GM12875 (cell line): ENCODE measurements at regions not wholly inside any gene's neighbourhood (a gene's known extent, or its start where the extent isn't known, plus 50 kb on each side); places are given as distances from the start of the nearest gene placed in this dataset.

Experiments used
- H3K4me3 ChIP-seq: one replicate; pipeline ENCODE4 v1.5.1; 2011; ENCODE audit warnings: low read depth, low read length, control low read depth
- CTCF ChIP-seq: IDR thresholded peaks from 2 replicates; pipeline ENCODE4 v1.5.1; 2011; ENCODE audit warnings: low read depth, mild to moderate bottlenecking, control low read depth, inconsistent platforms, low read length, moderate library complexity, borderline replicate concordance; ENCODE audit not compliant: insufficient read depth

DNA sequence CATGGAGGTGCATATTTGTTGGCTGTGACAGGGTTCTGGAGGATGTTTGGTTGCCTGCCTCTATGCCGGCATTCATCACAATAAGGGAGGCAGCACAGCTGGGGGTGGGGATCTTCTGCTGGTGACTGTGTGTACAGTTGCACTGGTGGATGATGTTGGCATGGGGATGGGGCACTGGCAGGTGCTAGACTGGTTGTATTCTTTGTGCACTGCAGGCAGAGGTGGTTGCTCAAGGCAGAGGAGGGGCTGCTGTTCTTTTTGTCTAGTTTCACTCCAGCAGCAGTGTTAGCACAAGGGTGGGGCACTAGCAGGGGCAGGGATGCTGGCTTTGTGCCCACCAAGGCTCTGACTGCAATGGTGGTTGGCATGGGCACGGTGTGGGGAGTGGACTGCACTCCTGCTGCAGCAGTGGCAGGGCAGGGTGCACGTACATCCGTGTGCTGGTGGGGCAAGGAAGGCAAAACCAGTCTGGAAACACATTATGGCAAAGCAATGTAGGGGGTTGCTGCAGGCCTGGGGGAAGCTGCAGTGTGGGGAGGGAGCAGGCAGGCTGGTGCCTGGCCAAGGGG, 69.3 kb downstream of the ISOC1 start:
- H3K4me3 ChIP-seq = no peak overlapping the region
- no peak for TF ChIP-seq CTCF

DNA sequence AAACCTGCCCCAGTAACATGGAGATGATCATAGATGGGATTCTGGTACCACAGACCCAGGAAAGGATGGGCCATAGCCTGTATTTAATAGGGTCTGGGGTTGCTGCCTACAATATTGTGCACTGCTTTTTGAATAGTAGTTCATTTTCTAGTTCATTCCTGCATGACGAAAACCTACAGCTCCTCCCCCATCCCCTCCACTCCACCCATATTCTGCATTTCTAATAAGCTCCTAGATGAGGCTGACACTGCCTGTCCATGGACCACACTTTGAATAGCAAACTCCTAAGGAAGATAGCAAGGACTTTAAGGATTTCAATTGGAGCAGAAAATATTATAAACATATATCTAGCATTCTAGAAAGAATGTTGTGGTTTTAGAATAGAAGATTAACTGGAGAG, 75.5 kb downstream of the ISOC1 start:
- TF ChIP-seq CTCF = no peak
- H3K4me3 ChIP-seq = no peak overlapping the region

GRCh38 chr5:129171194-129171944, 76.8 kb downstream of the ISOC1 start:
- H3K4me3 ChIP-seq = no peak overlapping the region
- TF ChIP-seq CTCF = no peak

DNA sequence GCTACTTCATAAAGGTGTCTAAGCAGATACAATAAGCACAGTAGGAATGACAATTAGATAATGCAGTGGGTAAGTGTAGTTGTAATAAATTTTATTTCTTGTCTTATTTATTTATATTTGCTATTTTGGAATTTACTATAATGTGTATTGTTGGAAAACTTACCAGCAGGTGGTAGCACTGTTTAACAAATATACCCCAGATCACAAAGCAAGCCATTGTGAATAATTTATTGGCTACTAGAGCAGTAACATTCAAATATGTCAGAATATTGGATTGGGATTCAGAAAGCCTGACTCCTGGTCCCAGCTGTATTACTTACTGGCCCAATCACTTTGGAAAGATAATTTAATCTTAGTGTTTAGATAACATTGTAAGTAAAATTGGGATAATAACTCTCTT, 78.0 kb downstream of the ISOC1 start:
- TF ChIP-seq CTCF = no peak

DNA sequence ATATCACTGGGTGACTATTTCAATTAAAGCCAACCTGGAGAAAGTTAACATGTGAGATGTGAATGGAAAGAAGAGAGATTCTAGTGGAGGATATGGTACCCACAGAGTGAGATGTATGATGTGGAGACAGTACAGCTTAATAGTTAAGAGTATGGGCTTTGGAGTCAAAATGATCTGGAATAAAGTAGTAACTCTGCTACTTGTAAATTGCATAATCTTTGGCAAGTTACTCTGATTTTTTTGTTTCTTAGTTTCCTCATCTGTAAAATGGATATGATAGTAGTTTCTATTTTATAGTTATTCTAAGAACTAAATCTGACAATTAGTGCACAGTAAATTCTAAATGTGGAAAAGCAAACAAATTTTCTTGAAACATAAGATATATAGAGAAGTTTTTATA, 79.2 kb downstream of the ISOC1 start:
- TF ChIP-seq CTCF = no peak
- H3K4me3 ChIP-seq = no peak overlapping the region

More for the DNA sequence above, 78.0 kb downstream of the ISOC1 start:
- H3K4me3 ChIP-seq = no peak overlapping the region

DNA sequence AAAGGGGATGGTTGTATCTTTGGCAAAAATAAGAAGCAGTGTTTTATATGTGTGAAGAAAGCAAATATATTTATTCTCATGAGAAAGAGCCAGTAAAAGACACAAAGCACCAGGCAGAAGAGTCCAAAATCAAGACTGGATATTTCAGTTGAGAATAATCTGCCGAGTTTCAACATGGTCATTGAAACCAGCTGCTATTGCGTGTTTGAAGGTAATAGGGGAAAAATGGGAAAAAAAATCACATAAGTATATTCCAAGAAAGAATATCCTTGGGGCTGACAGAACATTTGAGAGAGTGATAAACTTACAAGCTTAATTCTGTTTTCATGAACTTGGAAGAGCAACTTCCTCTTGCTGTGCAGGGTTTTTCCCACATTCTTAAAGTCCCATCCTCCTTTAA, 79.9 kb downstream of the ISOC1 start:
- TF ChIP-seq CTCF = no peak
- H3K4me3 ChIP-seq = no peak overlapping the region

DNA sequence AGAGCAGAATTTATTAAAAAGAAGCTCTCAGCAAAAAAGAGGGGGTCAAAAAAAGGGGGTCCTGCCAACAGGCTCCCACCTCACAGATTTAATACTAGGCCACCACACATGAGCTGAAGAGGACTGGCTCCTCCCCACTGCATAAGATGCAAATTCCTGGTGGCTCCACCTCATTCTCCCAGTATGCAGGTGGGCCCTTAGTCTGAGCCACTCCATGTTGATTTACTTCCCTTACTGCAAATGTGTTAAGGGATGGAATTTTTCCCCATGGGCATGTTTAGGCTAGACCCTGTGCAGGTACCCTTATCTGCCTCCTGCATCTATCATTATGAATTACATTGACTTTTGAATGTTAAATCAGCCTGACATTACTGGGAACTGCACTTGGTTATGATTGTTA, 82.9 kb downstream of the ISOC1 start:
- TF ChIP-seq CTCF = no peak
- H3K4me3 ChIP-seq = no peak overlapping the region
